ENCODE measurements at regions not wholly inside any gene's neighbourhood (a gene's known extent, or its start where the extent isn't known, plus 50 kb on each side); places are given as distances from the start of the nearest gene placed in this dataset.

DNA sequence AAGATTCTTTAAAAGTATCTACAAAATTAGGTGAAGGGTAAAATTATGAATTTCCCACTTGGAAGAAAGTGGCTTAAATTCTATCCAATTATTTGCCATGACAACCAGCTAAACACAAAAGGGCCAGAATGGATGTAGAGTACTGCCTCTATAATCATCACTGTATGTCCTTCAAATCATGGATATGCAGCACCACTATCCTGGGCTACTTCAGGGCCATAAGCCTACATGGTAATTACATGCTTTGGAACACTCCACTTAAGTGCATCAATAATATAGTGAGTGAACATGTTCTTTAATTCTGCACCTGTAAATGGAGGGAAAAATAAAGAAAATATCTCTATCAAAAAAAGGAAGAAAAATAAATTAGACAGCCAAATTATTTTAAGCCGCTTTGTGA lies 575.2 kb downstream of the ISL1 start:
- H3K27ac ChIP-seq = no peak overlapping the region
- H3F3A ChIP-seq (ENCODE audit: insufficient read depth) = no peaks in the 10 kb centered on the region
- no peak overlapping the region for H2AFZ ChIP-seq
- DNase-seq = no peak
- H3K9me2 ChIP-seq (ENCODE audit: insufficient read depth) = no peaks in the 10 kb centered on the region
- H3K4me2 ChIP-seq (ENCODE audit: unreplicated experiment) = no peak overlapping the region
- H3K36me3 ChIP-seq (ENCODE audit: low read depth) = no peaks in the 10 kb centered on the region
- H3K9ac ChIP-seq = no peak overlapping the region
- H3K9me3 ChIP-seq (ENCODE audit: low read depth) = no peaks in the 10 kb centered on the region
- H4K20me1 ChIP-seq (ENCODE audit: insufficient read depth) = no peaks in the 10 kb centered on the region
- H3K4me3 ChIP-seq = no peak overlapping the region
- WGBS, 2 experiments (ENCODE audit: low coverage in 1 of 2, low lambda C conversion rate in 2 of 2, missing lambda C conversion rate in 2 of 2) = 30 to 31% methylated on average over 1 of the region's 1 CpG
- H3K27me3 ChIP-seq (replicated peaks; ENCODE audit: insufficient read depth) = no peaks in the 10 kb centered on the region
- no peaks in the 10 kb centered on the region for H3K79me2 ChIP-seq (ENCODE audit: insufficient read depth)
- H3K4me1 ChIP-seq (ENCODE audit: insufficient read depth) = no peaks in the 10 kb centered on the region
- in situ Hi-C loops (cut with MboI) = no loop called here
- TF ChIP-seq EZH2phosphoT487 (IDR thresholded peaks at IDR 0.05; ENCODE audit: insufficient read depth, low read depth) (no peak), EZH2 (IDR thresholded peaks at IDR 0.05; ENCODE audit: insufficient read depth, poor library complexity, severe bottlenecking) (no peak)

DNA sequence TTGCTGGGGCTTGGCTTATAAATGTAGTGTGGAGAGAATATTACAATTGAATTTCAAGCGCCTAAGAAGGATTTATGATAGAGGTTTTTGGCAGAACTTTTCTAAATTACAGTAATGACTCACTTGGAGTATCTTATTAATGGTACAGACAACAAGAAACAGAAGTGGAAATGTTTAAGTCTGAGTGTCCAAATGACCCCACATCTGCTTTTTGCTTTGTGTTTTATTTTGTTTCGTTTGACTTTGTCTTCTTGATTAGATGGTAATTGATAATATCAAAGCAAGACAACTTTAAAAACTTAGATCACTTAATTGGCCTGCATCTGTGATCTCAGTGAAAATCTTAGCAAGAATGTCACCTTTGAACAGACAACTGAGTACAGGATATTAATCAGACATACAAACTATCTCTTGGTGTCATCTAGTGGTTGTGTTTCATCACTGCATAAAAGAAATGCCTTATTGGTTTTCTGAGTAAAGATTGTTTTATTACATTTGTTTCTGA lies 577.4 kb downstream of the ISL1 start:
- Histone ChIP-seq H3K36me3 (ENCODE audit: low read depth) (no peaks in the 10 kb centered on the region), H3K4me1 (ENCODE audit: insufficient read depth) (no peaks in the 10 kb centered on the region), H3K9ac (no peak overlapping the region), H3F3A (ENCODE audit: insufficient read depth) (no peaks in the 10 kb centered on the region), H4K20me1 (ENCODE audit: insufficient read depth) (no peaks in the 10 kb centered on the region), H3K27me3 (replicated peaks; ENCODE audit: insufficient read depth) (no peaks in the 10 kb centered on the region), H3K27ac (no peak overlapping the region), H2AFZ (no peak overlapping the region), H3K79me2 (ENCODE audit: insufficient read depth) (no peaks in the 10 kb centered on the region), H3K4me2 (ENCODE audit: unreplicated experiment) (no peak overlapping the region), H3K4me3 (no peak overlapping the region), H3K9me3 (ENCODE audit: low read depth) (no peaks in the 10 kb centered on the region), H3K9me2 (ENCODE audit: insufficient read depth) (no peaks in the 10 kb centered on the region)
- no peak for TF ChIP-seq EZH2 (IDR thresholded peaks at IDR 0.05; ENCODE audit: insufficient read depth, poor library complexity, severe bottlenecking)
- no peak for TF ChIP-seq EZH2phosphoT487 (IDR thresholded peaks at IDR 0.05; ENCODE audit: insufficient read depth, low read depth)
- in situ Hi-C loops (cut with MboI) = no loop called here
- WGBS, 2 experiments (ENCODE audit: low coverage in 1 of 2, low lambda C conversion rate in 2 of 2, missing lambda C conversion rate in 2 of 2) = 20% methylated on average over 2 of the region's 2 CpGs
- DNase-seq = peak; percentile 7

- no peaks in the 10 kb centered on the region for H3K4me1 ChIP-seq (ENCODE audit: insufficient read depth)
- H3K36me3 ChIP-seq (ENCODE audit: low read depth) = no peaks in the 10 kb centered on the region
- no peaks in the 10 kb centered on the region for H3K9me3 ChIP-seq (ENCODE audit: low read depth)
- H3K79me2 ChIP-seq (ENCODE audit: insufficient read depth) = no peaks in the 10 kb centered on the region
- H3K9ac ChIP-seq = no peak overlapping the region
- no peaks in the 10 kb centered on the region for H3K27me3 ChIP-seq (replicated peaks; ENCODE audit: insufficient read depth)
- H4K20me1 ChIP-seq (ENCODE audit: insufficient read depth) = no peaks in the 10 kb centered on the region
- H2AFZ ChIP-seq = no peak overlapping the region
- H3K4me2 ChIP-seq (ENCODE audit: unreplicated experiment) = no peak overlapping the region
- no peaks in the 10 kb centered on the region for H3F3A ChIP-seq (ENCODE audit: insufficient read depth)
- WGBS, 2 experiments (ENCODE audit: low coverage in 1 of 2, low lambda C conversion rate in 2 of 2, missing lambda C conversion rate in 2 of 2) = 39 to 52% methylated on average over 4 of the region's 4 CpGs
- TF ChIP-seq EZH2 (IDR thresholded peaks at IDR 0.05; ENCODE audit: insufficient read depth, poor library complexity, severe bottlenecking) (no peak), EZH2phosphoT487 (IDR thresholded peaks at IDR 0.05; ENCODE audit: insufficient read depth, low read depth) (no peak)
- H3K4me3 ChIP-seq = no peak overlapping the region
- DNase-seq = no peak
- H3K27ac ChIP-seq = no peak overlapping the region
- H3K9me2 ChIP-seq (ENCODE audit: insufficient read depth) = no peaks in the 10 kb centered on the region
- in situ Hi-C loops (cut with MboI) = no loop called here
Observed at GRCh38 chr5:51961154-51961562, 577.9 kb downstream of the ISL1 start.

DNA sequence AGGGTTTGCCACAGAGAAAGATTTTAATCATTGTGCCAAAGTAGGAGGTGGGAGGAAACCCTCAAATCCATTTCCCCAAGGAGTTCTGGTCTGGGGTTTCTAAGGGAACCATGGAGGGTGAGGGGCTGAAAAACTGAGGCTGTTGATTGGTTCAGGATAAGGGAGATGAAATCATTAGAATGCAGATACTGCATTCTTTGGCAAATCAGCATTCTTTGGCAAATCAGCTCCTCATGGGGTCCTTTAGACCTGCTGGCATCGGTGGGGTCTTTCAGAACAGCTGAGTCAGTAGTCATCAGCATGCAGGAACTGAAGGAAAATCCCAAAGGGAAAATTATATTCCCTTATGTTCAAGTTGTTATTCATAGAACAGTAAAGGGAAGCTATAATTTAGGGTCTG lies 585.5 kb downstream of the ISL1 start:
- no peaks in the 10 kb centered on the region for H3K79me2 ChIP-seq (ENCODE audit: insufficient read depth)
- no peaks in the 10 kb centered on the region; the same call in 1 of the 2 replicates for H3K9me2 ChIP-seq (ENCODE audit: insufficient read depth)
- WGBS, 2 experiments (ENCODE audit: low coverage in 1 of 2, low lambda C conversion rate in 2 of 2, missing lambda C conversion rate in 2 of 2) = 0% methylated on average over 1 of the region's 1 CpG
- H3K9me3 ChIP-seq (ENCODE audit: low read depth) = no peaks in the 10 kb centered on the region
- H3F3A ChIP-seq (ENCODE audit: insufficient read depth) = no peaks in the 10 kb centered on the region
- H2AFZ ChIP-seq = no peak overlapping the region
- no peaks in the 10 kb centered on the region for H4K20me1 ChIP-seq (ENCODE audit: insufficient read depth)
- H3K4me1 ChIP-seq (ENCODE audit: insufficient read depth) = no peaks in the 10 kb centered on the region
- no peak overlapping the region for H3K9ac ChIP-seq
- no peaks in the 10 kb centered on the region for H3K27me3 ChIP-seq (replicated peaks; ENCODE audit: insufficient read depth)
- no peak overlapping the region for H3K27ac ChIP-seq
- no peak overlapping the region for H3K4me3 ChIP-seq
- DNase-seq = no peak
- no peak for TF ChIP-seq EZH2 (IDR thresholded peaks at IDR 0.05; ENCODE audit: insufficient read depth, poor library complexity, severe bottlenecking)
- no peak for TF ChIP-seq EZH2phosphoT487 (IDR thresholded peaks at IDR 0.05; ENCODE audit: insufficient read depth, low read depth)
- H3K4me2 ChIP-seq (ENCODE audit: unreplicated experiment) = no peak overlapping the region
- in situ Hi-C loops (cut with MboI) = no loop called here
- H3K36me3 ChIP-seq (ENCODE audit: low read depth) = no peaks in the 10 kb centered on the region

DNA sequence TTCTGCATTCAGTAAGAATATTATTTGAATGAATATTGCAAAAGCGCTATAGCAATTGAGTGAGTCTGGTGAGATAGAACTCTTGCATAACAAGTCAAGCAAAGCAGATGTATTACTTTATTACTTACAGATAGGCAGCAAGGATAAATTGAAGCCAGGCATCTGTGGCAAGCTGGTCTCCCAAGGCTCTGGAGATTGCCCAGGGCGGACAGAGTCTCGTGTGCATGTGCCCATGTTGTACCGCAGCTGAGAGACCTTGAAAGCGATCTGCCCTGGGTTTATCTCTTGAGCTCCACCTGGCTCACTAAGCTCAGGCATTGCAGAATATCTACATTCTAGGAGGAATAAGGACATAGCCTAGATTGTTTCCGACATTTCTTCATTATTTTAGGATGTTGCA lies 591.6 kb downstream of the ISL1 start:
- Histone ChIP-seq H3K9me3 (ENCODE audit: low read depth) (no peaks in the 10 kb centered on the region), H3K79me2 (ENCODE audit: insufficient read depth) (no peaks in the 10 kb centered on the region), H3K9me2 (ENCODE audit: insufficient read depth) (no peaks in the 10 kb centered on the region; the same call in 1 of the 2 replicates), H3F3A (ENCODE audit: insufficient read depth) (no peaks in the 10 kb centered on the region), H3K36me3 (ENCODE audit: low read depth) (no peaks in the 10 kb centered on the region), H2AFZ (no peak overlapping the region), H3K4me3 (no peak overlapping the region), H3K9ac (no peak overlapping the region), H3K27me3 (replicated peaks; ENCODE audit: insufficient read depth) (no peaks in the 10 kb centered on the region), H3K4me2 (ENCODE audit: unreplicated experiment) (no peak overlapping the region), H3K27ac (no peak overlapping the region), H3K4me1 (ENCODE audit: insufficient read depth) (no peaks in the 10 kb centered on the region), H4K20me1 (ENCODE audit: insufficient read depth) (no peaks in the 10 kb centered on the region)
- in situ Hi-C loops (cut with MboI) = no loop called here
- no peak for DNase-seq
- WGBS, 2 experiments (ENCODE audit: low coverage in 1 of 2, low lambda C conversion rate in 2 of 2, missing lambda C conversion rate in 2 of 2) = 27 to 38% methylated on average over 6 of the region's 6 CpGs
- no peak for TF ChIP-seq EZH2 (IDR thresholded peaks at IDR 0.05; ENCODE audit: insufficient read depth, poor library complexity, severe bottlenecking)
- no peak for TF ChIP-seq EZH2phosphoT487 (IDR thresholded peaks at IDR 0.05; ENCODE audit: insufficient read depth, low read depth)

All from GM23248 (cell line).